ENCODE measurements at regions not wholly inside any gene's neighbourhood (a gene's known extent, or its start where the extent isn't known, plus 50 kb on each side); places are given as distances from the start of the nearest gene placed in this dataset.

GRCh38 chr18:73924307-73924706 is 223.3 kb downstream of the FBXO15 start:
- 85% methylated on average over 4 of the region's 4 CpGs for WGBS
- no peaks in the 10 kb centered on the region for H3K36me3 ChIP-seq (ENCODE audit: insufficient read depth)
- DNase-seq (ENCODE audit: extremely low spot score): no peak
- H3K4me1 ChIP-seq (ENCODE audit: insufficient read depth): no peaks in the 10 kb centered on the region
- H3K4me3 ChIP-seq (ENCODE audit: low read depth, low read length): no peak overlapping the region
- H3K27ac ChIP-seq (ENCODE audit: low read depth): no peak overlapping the region

GRCh38 chr18:73923866-73924265 is 223.8 kb downstream of the FBXO15 start:
- no peak overlapping the region for H3K4me3 ChIP-seq (ENCODE audit: low read depth, low read length)
- H3K27ac ChIP-seq (ENCODE audit: low read depth): no peak overlapping the region
- 83% methylated on average over 3 of the region's 3 CpGs for WGBS
- no peaks in the 10 kb centered on the region for H3K4me1 ChIP-seq (ENCODE audit: insufficient read depth)
- H3K36me3 ChIP-seq (ENCODE audit: insufficient read depth): no peaks in the 10 kb centered on the region
- no peak for DNase-seq (ENCODE audit: extremely low spot score)

GRCh38 chr18:73920033-73920432 is 227.6 kb downstream of the FBXO15 start:
- DNase-seq (ENCODE audit: extremely low spot score): no peak
- Histone ChIP-seq H3K4me3 (ENCODE audit: low read depth, low read length) (no peak overlapping the region), H3K36me3 (ENCODE audit: insufficient read depth) (no peaks in the 10 kb centered on the region), H3K27ac (ENCODE audit: low read depth) (no peak overlapping the region), H3K4me1 (ENCODE audit: insufficient read depth) (no peaks in the 10 kb centered on the region)
- 83% methylated on average over 2 of the region's 2 CpGs for WGBS

- Histone ChIP-seq H3K4me1 (ENCODE audit: insufficient read depth) (no peaks in the 10 kb centered on the region), H3K27ac (ENCODE audit: low read depth) (no peak overlapping the region), H3K36me3 (ENCODE audit: insufficient read depth) (no peaks in the 10 kb centered on the region), H3K4me3 (ENCODE audit: low read depth, low read length) (no peak overlapping the region)
- WGBS: 91% methylated on average over 5 of the region's 5 CpGs
- no peak for DNase-seq (ENCODE audit: extremely low spot score)
Observed at GRCh38 chr18:73918816-73919215, 228.8 kb downstream of the FBXO15 start.

DNA sequence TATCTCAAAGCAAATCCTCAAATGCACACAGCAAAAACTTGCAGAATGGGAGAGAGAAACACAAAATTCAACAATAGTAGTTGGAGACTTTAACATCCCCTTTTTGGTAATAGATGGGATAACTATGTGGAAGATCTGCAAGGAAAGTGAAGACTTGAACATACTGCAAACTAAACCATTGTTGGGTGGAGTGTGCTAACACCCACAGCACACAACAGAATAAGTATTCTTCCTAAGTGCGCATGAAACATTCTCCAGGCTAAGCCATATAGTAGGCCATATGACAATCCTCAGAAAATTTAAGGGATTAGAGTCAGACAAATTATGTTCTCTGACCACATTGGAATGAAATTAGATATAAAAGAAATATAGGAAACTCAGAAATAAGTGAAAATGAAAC is 230.6 kb downstream of the FBXO15 start:
- H3K4me3 ChIP-seq (ENCODE audit: low read depth, low read length): no peak overlapping the region
- no peaks in the 10 kb centered on the region for H3K36me3 ChIP-seq (ENCODE audit: insufficient read depth)
- no peaks in the 10 kb centered on the region for H3K4me1 ChIP-seq (ENCODE audit: insufficient read depth)
- no peak overlapping the region for H3K27ac ChIP-seq (ENCODE audit: low read depth)
- WGBS: 91% methylated on average over 1 of the region's 1 CpG
- no peak for DNase-seq (ENCODE audit: extremely low spot score)

DNA sequence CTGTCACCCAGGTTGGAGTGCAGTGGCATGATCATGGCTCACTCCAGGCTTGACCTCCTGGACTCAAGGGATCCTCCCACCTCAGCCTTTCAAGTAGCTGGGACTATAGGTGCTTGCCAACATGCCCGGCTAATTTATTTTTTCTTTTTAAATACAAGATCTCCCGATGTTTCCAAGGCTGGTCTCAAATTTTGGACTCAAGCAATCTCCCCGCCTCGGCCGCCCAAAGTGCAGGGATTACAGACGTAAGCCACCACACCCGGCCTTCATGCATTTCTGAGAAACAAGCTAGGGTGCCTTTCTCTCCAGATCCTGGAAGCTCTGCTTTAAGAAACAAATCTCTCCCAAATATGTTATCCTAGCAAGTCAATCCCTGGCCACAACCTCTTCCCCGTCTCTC is 234.1 kb downstream of the FBXO15 start:
- 88% methylated on average over 8 of the region's 8 CpGs for WGBS
- Histone ChIP-seq H3K36me3 (ENCODE audit: insufficient read depth) (no peaks in the 10 kb centered on the region), H3K27ac (ENCODE audit: low read depth) (no peak overlapping the region), H3K4me3 (ENCODE audit: low read depth, low read length) (no peak overlapping the region), H3K4me1 (ENCODE audit: insufficient read depth) (no peaks in the 10 kb centered on the region)
- no peak for DNase-seq (ENCODE audit: extremely low spot score)

GRCh38 chr18:73908323-73908722 is 239.3 kb downstream of the FBXO15 start:
- WGBS: 46% methylated on average over 5 of the region's 5 CpGs
- no peaks in the 10 kb centered on the region for H3K4me1 ChIP-seq (ENCODE audit: insufficient read depth)
- no peak for DNase-seq (ENCODE audit: extremely low spot score)
- no peak overlapping the region for H3K27ac ChIP-seq (ENCODE audit: low read depth)
- H3K4me3 ChIP-seq (ENCODE audit: low read depth, low read length): no peak overlapping the region
- H3K36me3 ChIP-seq (ENCODE audit: insufficient read depth): no peaks in the 10 kb centered on the region

DNA sequence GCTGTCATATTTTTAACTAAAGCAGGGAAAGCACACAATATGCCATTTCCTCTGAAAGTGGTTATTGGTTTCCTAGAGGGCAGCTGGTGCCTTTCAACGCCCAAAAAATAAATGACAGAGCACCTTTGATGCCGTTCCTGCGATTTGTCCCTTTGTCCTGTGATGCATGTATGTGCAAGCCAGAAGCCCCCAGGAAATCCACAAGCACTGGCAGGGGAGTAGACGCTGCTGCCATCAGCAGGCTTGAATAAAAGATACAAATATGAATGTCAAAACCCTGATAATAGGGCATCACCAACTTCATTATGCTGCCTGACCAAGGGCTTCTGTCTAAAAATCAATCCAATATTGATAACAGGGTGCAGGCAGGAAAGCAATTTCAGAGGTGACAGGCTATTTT is 246.1 kb downstream of the FBXO15 start:
- WGBS: 72% methylated on average over 4 of the region's 4 CpGs
- Histone ChIP-seq H3K4me1 (ENCODE audit: insufficient read depth) (no peaks in the 10 kb centered on the region), H3K27ac (ENCODE audit: low read depth) (no peak overlapping the region), H3K36me3 (ENCODE audit: insufficient read depth) (no peaks in the 10 kb centered on the region), H3K4me3 (ENCODE audit: low read depth, low read length) (no peak overlapping the region)
- DNase-seq (ENCODE audit: extremely low spot score): no peak

DNA sequence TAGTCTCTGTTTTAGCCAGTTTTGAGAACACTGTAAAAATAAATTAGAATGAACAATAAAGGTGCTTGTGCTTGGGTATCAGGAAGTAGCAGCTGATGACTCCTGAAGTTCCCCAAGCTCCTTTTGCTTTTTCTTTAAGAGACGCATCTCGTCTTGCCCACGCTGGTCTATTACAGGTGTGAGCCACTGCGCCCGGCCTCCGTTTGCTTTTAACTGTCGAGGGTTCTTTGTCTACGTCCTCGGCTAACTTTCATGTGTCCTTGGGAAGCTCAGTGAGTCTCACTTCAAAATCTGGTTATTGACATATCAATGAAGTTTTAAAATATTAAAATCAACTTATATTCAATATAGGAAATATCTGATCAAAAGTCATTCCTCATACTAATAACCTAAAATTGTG is 246.5 kb downstream of the FBXO15 start:
- H3K4me3 ChIP-seq (ENCODE audit: low read depth, low read length): no peak overlapping the region
- H3K36me3 ChIP-seq (ENCODE audit: insufficient read depth): no peaks in the 10 kb centered on the region
- no peak for DNase-seq (ENCODE audit: extremely low spot score)
- no peak overlapping the region for H3K27ac ChIP-seq (ENCODE audit: low read depth)
- H3K4me1 ChIP-seq (ENCODE audit: insufficient read depth): no peaks in the 10 kb centered on the region
- WGBS: 78% methylated on average over 9 of the region's 9 CpGs

GRCh38 chr18:73900106-73900835 is 247.4 kb downstream of the FBXO15 start:
- H3K27ac ChIP-seq (ENCODE audit: low read depth): no peak overlapping the region
- no peak for DNase-seq (ENCODE audit: extremely low spot score)
- H3K4me1 ChIP-seq (ENCODE audit: insufficient read depth): no peaks in the 10 kb centered on the region
- no peak overlapping the region for H3K4me3 ChIP-seq (ENCODE audit: low read depth, low read length)
- H3K36me3 ChIP-seq (ENCODE audit: insufficient read depth): no peaks in the 10 kb centered on the region
- WGBS: 63% methylated on average over 7 of the region's 7 CpGs

- DNase-seq (ENCODE audit: extremely low spot score): no peak
- Histone ChIP-seq H3K27ac (ENCODE audit: low read depth) (no peak overlapping the region), H3K4me1 (ENCODE audit: insufficient read depth) (no peaks in the 10 kb centered on the region), H3K36me3 (ENCODE audit: insufficient read depth) (no peaks in the 10 kb centered on the region), H3K4me3 (ENCODE audit: low read depth, low read length) (no peak overlapping the region)
- 48% methylated on average over 1 of the region's 1 CpG for WGBS
Observed at GRCh38 chr18:73897517-73897916, 250.1 kb downstream of the FBXO15 start.

GRCh38 chr18:73896685-73897084 is 250.9 kb downstream of the FBXO15 start:
- Histone ChIP-seq H3K4me1 (ENCODE audit: insufficient read depth) (no peaks in the 10 kb centered on the region), H3K4me3 (ENCODE audit: low read depth, low read length) (no peak overlapping the region), H3K36me3 (ENCODE audit: insufficient read depth) (no peaks in the 10 kb centered on the region), H3K27ac (ENCODE audit: low read depth) (no peak overlapping the region)
- DNase-seq (ENCODE audit: extremely low spot score): no peak
- 42% methylated on average over 3 of the region's 3 CpGs for WGBS

- 49% methylated on average over 4 of the region's 4 CpGs for whole genome bisulfite sequencing
- H3K4me3 ChIP-seq (ENCODE audit: low read depth, low read length): no peak overlapping the region
Observed at GRCh38 chr18:73895701-73896100, 251.9 kb downstream of the FBXO15 start.

DNA sequence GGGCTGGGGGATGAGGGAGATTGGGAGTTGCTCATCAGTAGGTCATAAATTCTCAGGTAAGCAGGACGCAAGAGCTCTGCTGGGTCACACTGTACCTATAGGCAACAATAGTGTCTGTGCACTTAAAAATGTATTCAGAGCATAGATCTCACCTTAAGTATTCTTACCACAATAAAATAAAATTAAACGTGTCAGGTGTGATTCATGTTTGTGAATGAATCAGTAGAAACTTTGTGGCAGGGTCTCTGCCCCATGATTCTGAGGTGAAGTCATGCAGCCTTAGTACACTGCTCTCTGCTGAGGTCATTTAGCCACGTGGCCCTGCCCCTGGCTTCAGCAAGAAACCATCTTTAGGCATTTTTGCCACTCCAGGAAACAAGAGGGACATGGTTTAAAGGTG is 253.8 kb downstream of the FBXO15 start:
- no peak overlapping the region for H3K27ac ChIP-seq (ENCODE audit: low read depth)
- 73% methylated on average over 3 of the region's 3 CpGs for WGBS
- no peaks in the 10 kb centered on the region for H3K4me1 ChIP-seq (ENCODE audit: insufficient read depth)
- H3K4me3 ChIP-seq (ENCODE audit: low read depth, low read length): no peak overlapping the region
- H3K36me3 ChIP-seq (ENCODE audit: insufficient read depth): no peaks in the 10 kb centered on the region
- no peak for DNase-seq (ENCODE audit: extremely low spot score)

More at GRCh38 chr18:73895701-73896100, 251.9 kb downstream of the FBXO15 start:
- H3K4me1 ChIP-seq (ENCODE audit: insufficient read depth): no peaks in the 10 kb centered on the region
- H3K27ac ChIP-seq (ENCODE audit: low read depth): no peak overlapping the region
- no peaks in the 10 kb centered on the region for H3K36me3 ChIP-seq (ENCODE audit: insufficient read depth)
- DNase-seq (ENCODE audit: extremely low spot score): no peak
